ENCODE measurements at regions not wholly inside any gene's neighbourhood (a gene's known extent, or its start where the extent isn't known, plus 50 kb on each side); places are given as distances from the start of the nearest gene placed in this dataset.

DNA sequence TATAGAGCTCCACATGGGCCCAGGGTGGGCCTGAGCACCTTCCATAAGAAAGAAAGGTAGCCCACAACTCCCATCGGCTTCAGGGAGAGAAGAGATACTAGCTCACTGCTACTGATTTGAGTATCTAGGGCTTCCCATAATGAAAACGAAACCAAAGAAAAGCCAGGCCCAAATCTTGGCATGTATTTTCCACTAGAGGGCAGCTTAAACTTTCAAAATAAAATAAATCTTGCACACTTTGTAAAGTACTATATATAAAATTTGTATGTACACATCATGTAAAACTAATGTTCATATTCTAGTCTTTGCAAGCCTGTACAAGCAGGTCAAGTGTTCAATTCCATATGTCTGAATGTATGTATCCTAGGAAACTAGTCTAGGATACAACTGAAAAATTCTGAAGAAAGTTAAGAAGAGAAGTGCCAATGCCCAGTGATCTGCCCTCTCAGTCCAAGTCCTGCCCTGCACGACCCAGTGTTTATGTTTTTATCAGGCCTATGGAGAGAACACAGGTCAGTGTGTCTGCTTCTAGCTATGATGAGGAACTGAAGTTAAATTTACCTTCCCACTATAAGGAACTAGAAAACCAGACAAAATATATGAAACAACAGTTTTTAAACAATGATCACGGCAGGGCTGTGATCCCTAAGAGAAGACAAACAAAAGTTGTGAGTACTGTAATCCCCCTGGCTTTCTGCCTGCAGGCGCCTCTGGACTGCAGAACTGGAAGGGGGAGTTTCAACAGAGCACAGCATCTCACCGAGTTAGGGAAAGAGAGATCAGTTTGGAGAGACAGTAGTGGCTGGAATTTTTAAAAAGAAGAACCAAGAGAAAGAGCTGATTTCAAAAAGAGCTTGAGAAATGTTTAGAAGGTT lies 475.7 kb downstream of the UQCRFS1 start (continued):
- peak in 2 of 3 experiments; percentile 12 to 31; a peak in 3 of 6 replicates for TF ChIP-seq CTCF (IDR thresholded peaks at IDR 0.05 in 2 of 3, conservative IDR thresholded peaks at IDR 0.05 in 1 of 3; ENCODE audit: control insufficient read depth in 2 of 3, extremely low read depth in 1 of 3, insufficient read depth in 1 of 3, low read depth in 3 of 3, low read length in 3 of 3)

DNA sequence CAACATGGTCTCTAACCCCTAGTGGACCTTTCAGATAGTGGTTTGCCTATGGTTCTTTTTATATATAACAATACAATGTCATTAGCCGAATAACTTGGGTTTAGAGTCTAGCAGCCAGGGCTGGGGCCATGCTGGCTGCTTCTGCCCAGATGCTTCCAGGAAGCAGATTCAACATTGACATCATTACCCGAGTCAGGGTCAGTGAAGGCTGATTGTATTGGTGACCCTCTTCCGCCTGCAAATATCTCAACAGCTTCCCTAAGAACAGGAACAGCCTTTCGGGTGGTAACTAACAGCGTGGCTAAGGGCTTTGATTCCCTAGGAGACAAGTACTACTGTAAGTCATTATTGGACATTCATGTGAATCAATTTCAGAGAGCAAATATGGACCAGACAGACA lies 476.4 kb downstream of the UQCRFS1 start:
- ChIA-PET SMC1A (ENCODE audit: uncharacterized antibody, unreplicated experiment) (interaction anchor here (0.6 to 3.6 kb wide), 7 partner anchors 30 to 527 kb away, joined by 3 to 39 read pairs (median 4); no protein-coding TSS in a partner anchor), RAD21 (ENCODE audit: unreplicated experiment) (interaction anchor here (0.6 to 1.7 kb wide), 10 partner anchors 9 to 762 kb away, joined by 3 to 29 read pairs (median 4); no protein-coding TSS in a partner anchor), POLR2A (no interaction called here), CTCF (interaction anchor here (0.6 to 1.8 kb wide), 19 partner anchors 9 to 527 kb away, joined by 3 to 40 read pairs (median 4); no protein-coding TSS in a partner anchor)
- Histone ChIP-seq H3K9ac (ENCODE audit: control insufficient read depth, insufficient read depth, low read length) (no peak overlapping the region), H3K79me2 (ENCODE audit: control insufficient read depth, insufficient read depth, low read length) (no peaks in the 10 kb centered on the region), H3K4me2 (ENCODE audit: control insufficient read depth, insufficient read depth) (no peak overlapping the region), H3K27me3 (replicated peaks in 1 of 2; ENCODE audit: control insufficient read depth in 2 of 2, insufficient read depth in 2 of 2, low read length in 1 of 2) (no peaks in the 10 kb centered on the region), H3K4me3 (no peak overlapping the region), H2AFZ (ENCODE audit: control insufficient read depth, low read depth, low read length) (no peak overlapping the region), H3K4me1 (ENCODE audit: control insufficient read depth, insufficient read depth, low read length) (no peaks in the 10 kb centered on the region), H3K27ac (ENCODE audit: control insufficient read depth, insufficient read depth) (no peak overlapping the region), H4K20me1 (ENCODE audit: control insufficient read depth, insufficient read depth) (no peaks in the 10 kb centered on the region), H3K9me3 (replicated peaks; ENCODE audit: control insufficient read depth, insufficient read depth, low read length) (no peaks in the 10 kb centered on the region), H3K36me3 (ENCODE audit: control insufficient read depth in 2 of 2, insufficient read depth in 2 of 2, low read length in 1 of 2) (no peaks in the 10 kb centered on the region)
- BruUV-seq (replicated peaks) = no TSS peak
- intact Hi-C loops (cut with micrococcal nuclease; ENCODE audit: unreplicated experiment) = loop anchor here (5.0 to 10.0 kb wide), 2 partner anchors 138 to 526 kb away; no protein-coding TSS in a partner anchor
- ATAC-seq = no peak
- TF ChIP-seq SMAD5 (IDR thresholded peaks at IDR 0.05; ENCODE audit: low read depth) (no peak), POLR2AphosphoS5 (IDR thresholded peaks at IDR 0.05; ENCODE audit: low read length) (no peak), LARP7 (IDR thresholded peaks at IDR 0.05) (no peak), JUND (IDR thresholded peaks at IDR 0.05; ENCODE audit: low read depth, low read length) (no peak), STAT1 (conservative IDR thresholded peaks at IDR 0.05) (no peak), CBX5 (IDR thresholded peaks at IDR 0.05; ENCODE audit: low read depth) (no peak)
- in situ Hi-C loops (cut with MboI) = no loop called here
- no peak for FAIRE-seq
- WGBS (ENCODE audit: insufficient coverage, insufficient replicate concordance, low lambda C conversion rate, missing lambda C conversion rate) = 53% methylated on average over 5 of the region's 5 CpGs
- no peak for DNase-seq (ENCODE audit: low read depth, low spot score)
